Neural cell (in vitro differentiated cells): ENCODE measurements at regions not wholly inside any gene's neighbourhood (a gene's known extent, or its start where the extent isn't known, plus 50 kb on each side); places are given as distances from the start of the nearest gene placed in this dataset.

ENCODE experiments used
- CTCF ChIP-seq: fragments of 450-650 bp; IDR thresholded peaks from 2 replicates; pipeline ENCODE4 v1.5.1; 2014; ENCODE audit warnings: antibody characterized with exemption, mild to moderate bottlenecking, moderate library complexity; ENCODE audit not compliant: poor library complexity, severe bottlenecking
- EZH2 ChIP-seq: fragments of 200-600, 300-800 bp; shearing (Covaris generic), sonication (generic); IDR thresholded peaks from 2 replicates; pipeline ENCODE4 v1.6.1; 2014; ENCODE audit warnings: antibody characterized with exemption, low read length, borderline replicate concordance, mild to moderate bottlenecking; ENCODE audit not compliant: insufficient read depth, poor library complexity, severe bottlenecking
- POLR2AphosphoS5 ChIP-seq: IDR thresholded peaks from 2 replicates; pipeline ENCODE4 v1.6.1; 2012
- RAD21 ChIP-seq: fragments of 450-650 bp; conservative IDR thresholded peaks from 2 replicates; pipeline ENCODE4 v1.6.1; 2014; ENCODE audit warnings: antibody characterized with exemption, mild to moderate bottlenecking, moderate library complexity
- REST ChIP-seq: IDR thresholded peaks from 2 replicates; pipeline ENCODE4 v1.6.1; 2012; ENCODE audit warnings: borderline replicate concordance
- SMC3 ChIP-seq: fragments of 450-650 bp; conservative IDR thresholded peaks from 2 replicates; pipeline ENCODE4 v1.6.1; 2014; ENCODE audit warnings: antibody characterized with exemption, mild to moderate bottlenecking, moderate library complexity; ENCODE audit not compliant: poor library complexity

- TF ChIP-seq EZH2 (no peak), CTCF (no peak), RAD21 (no peak), POLR2AphosphoS5 (no peak), REST (no peak), SMC3 (no peak)
These were observed 78.7 kb downstream of the SLC2A10 start for GRCh38 chr20:46787991-46788762.
